ENCODE measurements at regions not wholly inside any gene's neighbourhood (a gene's known extent, or its start where the extent isn't known, plus 50 kb on each side); places are given as distances from the start of the nearest gene placed in this dataset.

DNA sequence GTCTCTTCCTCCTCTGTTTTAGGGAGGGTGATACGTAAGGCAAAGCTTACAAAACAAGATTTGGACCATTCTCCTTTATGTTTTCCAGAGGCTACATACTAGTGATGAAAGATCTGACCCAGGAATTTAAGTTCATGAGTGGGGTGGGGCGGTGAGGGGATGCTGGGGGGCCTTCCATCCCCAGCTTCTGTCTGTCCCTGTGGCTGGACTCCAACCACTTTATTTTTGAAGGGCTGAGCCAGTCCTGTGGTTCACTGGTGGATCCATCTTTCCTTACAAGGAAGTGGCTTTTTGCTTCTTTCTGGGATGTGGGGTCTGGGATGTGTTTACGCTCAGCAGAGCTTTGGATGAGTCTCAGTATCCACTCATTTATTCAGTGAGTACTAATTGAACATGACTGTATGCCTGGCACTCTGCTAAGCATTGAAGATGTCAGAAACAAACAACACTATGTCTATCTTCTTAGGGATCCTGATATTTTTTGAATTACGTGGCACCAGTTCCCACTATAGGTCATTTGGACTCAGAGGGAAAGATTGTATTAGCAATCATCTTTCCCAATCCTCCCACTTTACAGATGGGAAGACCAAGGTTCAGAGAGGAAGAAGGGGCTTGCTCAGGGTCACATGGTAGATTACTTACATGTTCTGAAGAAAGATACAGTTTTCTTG is 291.8 kb upstream of the TBX3 start:
- TF ChIP-seq, protein P1, sequence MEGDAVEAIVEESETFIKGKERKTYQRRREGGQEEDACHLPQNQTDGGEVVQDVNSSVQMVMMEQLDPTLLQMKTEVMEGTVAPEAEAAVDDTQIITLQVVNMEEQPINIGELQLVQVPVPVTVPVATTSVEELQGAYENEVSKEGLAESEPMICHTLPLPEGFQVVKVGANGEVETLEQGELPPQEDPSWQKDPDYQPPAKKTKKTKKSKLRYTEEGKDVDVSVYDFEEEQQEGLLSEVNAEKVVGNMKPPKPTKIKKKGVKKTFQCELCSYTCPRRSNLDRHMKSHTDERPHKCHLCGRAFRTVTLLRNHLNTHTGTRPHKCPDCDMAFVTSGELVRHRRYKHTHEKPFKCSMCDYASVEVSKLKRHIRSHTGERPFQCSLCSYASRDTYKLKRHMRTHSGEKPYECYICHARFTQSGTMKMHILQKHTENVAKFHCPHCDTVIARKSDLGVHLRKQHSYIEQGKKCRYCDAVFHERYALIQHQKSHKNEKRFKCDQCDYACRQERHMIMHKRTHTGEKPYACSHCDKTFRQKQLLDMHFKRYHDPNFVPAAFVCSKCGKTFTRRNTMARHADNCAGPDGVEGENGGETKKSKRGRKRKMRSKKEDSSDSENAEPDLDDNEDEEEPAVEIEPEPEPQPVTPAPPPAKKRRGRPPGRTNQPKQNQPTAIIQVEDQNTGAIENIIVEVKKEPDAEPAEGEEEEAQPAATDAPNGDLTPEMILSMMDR (IDR thresholded peaks at IDR 0.05; ENCODE audit: extremely low read depth in 1 of 2, insufficient read depth in 1 of 2, low read depth in 1 of 2, low read length in 2 of 2), result no peak
- TF ChIP-seq GATA2 (IDR thresholded peaks at IDR 0.05; ENCODE audit: insufficient read depth, insufficient read length, low read depth, low read length) (no peak), FOS (IDR thresholded peaks at IDR 0.05; ENCODE audit: borderline replicate concordance, insufficient read depth, low read length) (no peak), POLR2A (IDR thresholded peaks at IDR 0.05; ENCODE audit: low read depth, low read length) (no peak)

Measured in endothelial cell of umbilical vein (primary cell).